ENCODE measurements at regions not wholly inside any gene's neighbourhood (a gene's known extent, or its start where the extent isn't known, plus 50 kb on each side); places are given as distances from the start of the nearest gene placed in this dataset.

- no peak overlapping the region for H3K23ac ChIP-seq (ENCODE audit: low read length in 2 of 2)
- H4K91ac ChIP-seq (ENCODE audit: low read length) = no peak overlapping the region
- no peak overlapping the region for H3K14ac ChIP-seq (ENCODE audit: low read length in 2 of 2)
- H4K8ac ChIP-seq (ENCODE audit: low read length) = no peak overlapping the region
- H3K36me3 ChIP-seq (ENCODE audit: control insufficient read depth in 1 of 2, insufficient read depth in 2 of 2, low read depth in 1 of 2, low read length in 2 of 2) = no peaks in the 10 kb centered on the region
- no peak for DNase-seq
- no peaks in the 10 kb centered on the region for H3K27me3 ChIP-seq (ENCODE audit: control insufficient read depth in 1 of 2, insufficient read depth in 1 of 2, low read length in 2 of 2)
- H2AFZ ChIP-seq (ENCODE audit: low read depth, low read length) = no peak overlapping the region
- no peak overlapping the region for H3K4ac ChIP-seq (ENCODE audit: low read depth in 1 of 2, low read length in 2 of 2)
- H3K4me3 ChIP-seq (ENCODE audit: insufficient read depth in 1 of 2, low read depth in 1 of 2, low read length in 2 of 2) = no peak overlapping the region
- no peaks in the 10 kb centered on the region for H3K79me1 ChIP-seq (replicated peaks; ENCODE audit: low read length, poor library complexity, severe bottlenecking)
- H2BK5ac ChIP-seq (ENCODE audit: low read depth, low read length, poor library complexity, severe bottlenecking) = no peak overlapping the region
- no peak overlapping the region for H2BK15ac ChIP-seq (ENCODE audit: low read depth, poor library complexity, severe bottlenecking)
- 100% methylated on average over 1 of the region's 2 CpGs for WGBS
- no peak overlapping the region for H2BK12ac ChIP-seq (ENCODE audit: low read length in 2 of 2)
- no peaks in the 10 kb centered on the region for H3K9me3 ChIP-seq (ENCODE audit: control insufficient read depth, low read length)
- H3K9ac ChIP-seq (ENCODE audit: low read length) = peak overlapping the region; percentile 45
- no peak overlapping the region for H3K27ac ChIP-seq (ENCODE audit: low read length, poor library complexity, severe bottlenecking)
- H2AK5ac ChIP-seq (ENCODE audit: low read length, severe bottlenecking) = no peak overlapping the region
- H2BK120ac ChIP-seq (ENCODE audit: low read depth, low read length) = no peak overlapping the region
- H3K4me2 ChIP-seq (ENCODE audit: low read length, poor library complexity, severe bottlenecking) = no peak overlapping the region
- H3K18ac ChIP-seq (ENCODE audit: low read depth in 1 of 2, low read length in 2 of 2) = no peak overlapping the region
- H3K4me1 ChIP-seq (ENCODE audit: control insufficient read depth, insufficient read depth, low read depth, low read length) = no peaks in the 10 kb centered on the region
Observed at GRCh38 chr12:18932715-18933114, 194.8 kb downstream of the CAPZA3 start.

- Histone ChIP-seq H2BK5ac (ENCODE audit: low read depth, low read length, poor library complexity, severe bottlenecking) (no peak overlapping the region), H3K36me3 (ENCODE audit: control insufficient read depth in 1 of 2, insufficient read depth in 2 of 2, low read depth in 1 of 2, low read length in 2 of 2) (no peaks in the 10 kb centered on the region), H3K27me3 (ENCODE audit: control insufficient read depth in 1 of 2, insufficient read depth in 1 of 2, low read length in 2 of 2) (no peaks in the 10 kb centered on the region), H2BK120ac (ENCODE audit: low read depth, low read length) (no peak overlapping the region), H3K79me1 (replicated peaks; ENCODE audit: low read length, poor library complexity, severe bottlenecking) (no peaks in the 10 kb centered on the region), H2AFZ (ENCODE audit: low read depth, low read length) (no peak overlapping the region), H3K27ac (ENCODE audit: low read length, poor library complexity, severe bottlenecking) (no peak overlapping the region), H3K4me2 (ENCODE audit: low read length, poor library complexity, severe bottlenecking) (no peak overlapping the region), H2BK15ac (ENCODE audit: low read depth, poor library complexity, severe bottlenecking) (no peak overlapping the region), H2AK5ac (ENCODE audit: low read length, severe bottlenecking) (no peak overlapping the region), H3K4ac (ENCODE audit: low read depth in 1 of 2, low read length in 2 of 2) (no peak overlapping the region), H3K23ac (ENCODE audit: low read length in 2 of 2) (no peak overlapping the region), H3K9me3 (ENCODE audit: control insufficient read depth, low read length) (no peaks in the 10 kb centered on the region), H3K4me1 (ENCODE audit: control insufficient read depth, insufficient read depth, low read depth, low read length) (no peaks in the 10 kb centered on the region), H2BK12ac (ENCODE audit: low read length in 2 of 2) (no peak overlapping the region), H3K4me3 (ENCODE audit: insufficient read depth in 1 of 2, low read depth in 1 of 2, low read length in 2 of 2) (no peak overlapping the region), H3K14ac (ENCODE audit: low read length in 2 of 2) (no peak overlapping the region), H4K8ac (ENCODE audit: low read length) (no peak overlapping the region), H3K18ac (ENCODE audit: low read depth in 1 of 2, low read length in 2 of 2) (no peak overlapping the region), H3K9ac (ENCODE audit: low read length) (no peak overlapping the region), H4K91ac (ENCODE audit: low read length) (no peak overlapping the region)
- WGBS = 79% methylated on average over 1 of the region's 1 CpG
- no peak for DNase-seq
Observed at GRCh38 chr12:18935371-18935965, 194.1 kb upstream of the PLEKHA5 start.

- no peaks in the 10 kb centered on the region for H3K79me1 ChIP-seq (replicated peaks; ENCODE audit: low read length, poor library complexity, severe bottlenecking)
- no peak overlapping the region for H3K4me3 ChIP-seq (ENCODE audit: insufficient read depth in 1 of 2, low read depth in 1 of 2, low read length in 2 of 2)
- no peak overlapping the region for H3K9ac ChIP-seq (ENCODE audit: low read length)
- H3K27me3 ChIP-seq (ENCODE audit: control insufficient read depth in 1 of 2, insufficient read depth in 1 of 2, low read length in 2 of 2) = no peaks in the 10 kb centered on the region
- H3K4me1 ChIP-seq (ENCODE audit: control insufficient read depth, insufficient read depth, low read depth, low read length) = no peaks in the 10 kb centered on the region
- H3K27ac ChIP-seq (ENCODE audit: low read length, poor library complexity, severe bottlenecking) = no peak overlapping the region
- H2BK120ac ChIP-seq (ENCODE audit: low read depth, low read length) = no peak overlapping the region
- 86% methylated on average over 1 of the region's 1 CpG for WGBS
- H3K9me3 ChIP-seq (ENCODE audit: control insufficient read depth, low read length) = no peaks in the 10 kb centered on the region
- H4K91ac ChIP-seq (ENCODE audit: low read length) = no peak overlapping the region
- H3K4ac ChIP-seq (ENCODE audit: low read depth in 1 of 2, low read length in 2 of 2) = no peak overlapping the region
- H3K14ac ChIP-seq (ENCODE audit: low read length in 2 of 2) = no peak overlapping the region
- no peak overlapping the region for H2BK5ac ChIP-seq (ENCODE audit: low read depth, low read length, poor library complexity, severe bottlenecking)
- no peak overlapping the region for H3K18ac ChIP-seq (ENCODE audit: low read depth in 1 of 2, low read length in 2 of 2)
- H4K8ac ChIP-seq (ENCODE audit: low read length) = no peak overlapping the region
- no peak overlapping the region for H3K4me2 ChIP-seq (ENCODE audit: low read length, poor library complexity, severe bottlenecking)
- DNase-seq = no peak
- no peaks in the 10 kb centered on the region for H3K36me3 ChIP-seq (ENCODE audit: control insufficient read depth in 1 of 2, insufficient read depth in 2 of 2, low read depth in 1 of 2, low read length in 2 of 2)
- H2BK15ac ChIP-seq (ENCODE audit: low read depth, poor library complexity, severe bottlenecking) = no peak overlapping the region
- H2BK12ac ChIP-seq (ENCODE audit: low read length in 2 of 2) = no peak overlapping the region
- no peak overlapping the region for H2AFZ ChIP-seq (ENCODE audit: low read depth, low read length)
- H3K23ac ChIP-seq (ENCODE audit: low read length in 2 of 2) = no peak overlapping the region
- H2AK5ac ChIP-seq (ENCODE audit: low read length, severe bottlenecking) = no peak overlapping the region
Observed at GRCh38 chr12:18939051-18939450, 190.5 kb upstream of the PLEKHA5 start.

- Histone ChIP-seq H4K91ac (ENCODE audit: low read length) (no peak overlapping the region), H2BK15ac (ENCODE audit: low read depth, poor library complexity, severe bottlenecking) (no peak overlapping the region)
- 100% methylated on average over 2 of the region's 2 CpGs for WGBS
Observed at GRCh38 chr12:18942669-18943068, 186.9 kb upstream of the PLEKHA5 start.

More at GRCh38 chr12:18942669-18943068, 186.9 kb upstream of the PLEKHA5 start:
- no peak overlapping the region for H2AK5ac ChIP-seq (ENCODE audit: low read length, severe bottlenecking)
- H3K36me3 ChIP-seq (ENCODE audit: control insufficient read depth in 1 of 2, insufficient read depth in 2 of 2, low read depth in 1 of 2, low read length in 2 of 2) = no peaks in the 10 kb centered on the region
- H3K4me2 ChIP-seq (ENCODE audit: low read length, poor library complexity, severe bottlenecking) = no peak overlapping the region
- no peak overlapping the region for H3K9ac ChIP-seq (ENCODE audit: low read length)
- H3K4ac ChIP-seq (ENCODE audit: low read depth in 1 of 2, low read length in 2 of 2) = no peak overlapping the region
- no peak overlapping the region for H3K23ac ChIP-seq (ENCODE audit: low read length in 2 of 2)
- no peak overlapping the region for H2AFZ ChIP-seq (ENCODE audit: low read depth, low read length)
- H3K9me3 ChIP-seq (ENCODE audit: control insufficient read depth, low read length) = no peaks in the 10 kb centered on the region
- no peak for DNase-seq
- no peak overlapping the region for H3K18ac ChIP-seq (ENCODE audit: low read depth in 1 of 2, low read length in 2 of 2)
- H3K27ac ChIP-seq (ENCODE audit: low read length, poor library complexity, severe bottlenecking) = no peak overlapping the region
- no peak overlapping the region for H2BK5ac ChIP-seq (ENCODE audit: low read depth, low read length, poor library complexity, severe bottlenecking)
- no peaks in the 10 kb centered on the region for H3K4me1 ChIP-seq (ENCODE audit: control insufficient read depth, insufficient read depth, low read depth, low read length)
- no peak overlapping the region for H4K8ac ChIP-seq (ENCODE audit: low read length)
- H3K14ac ChIP-seq (ENCODE audit: low read length in 2 of 2) = no peak overlapping the region
- H2BK120ac ChIP-seq (ENCODE audit: low read depth, low read length) = no peak overlapping the region
- no peak overlapping the region for H2BK12ac ChIP-seq (ENCODE audit: low read length in 2 of 2)
- no peak overlapping the region for H3K4me3 ChIP-seq (ENCODE audit: insufficient read depth in 1 of 2, low read depth in 1 of 2, low read length in 2 of 2)
- no peaks in the 10 kb centered on the region for H3K27me3 ChIP-seq (ENCODE audit: control insufficient read depth in 1 of 2, insufficient read depth in 1 of 2, low read length in 2 of 2)
- H3K79me1 ChIP-seq (replicated peaks; ENCODE audit: low read length, poor library complexity, severe bottlenecking) = no peaks in the 10 kb centered on the region
